ENCODE measurements at regions not wholly inside any gene's neighbourhood (a gene's known extent, or its start where the extent isn't known, plus 50 kb on each side); places are given as distances from the start of the nearest gene placed in this dataset.

DNA sequence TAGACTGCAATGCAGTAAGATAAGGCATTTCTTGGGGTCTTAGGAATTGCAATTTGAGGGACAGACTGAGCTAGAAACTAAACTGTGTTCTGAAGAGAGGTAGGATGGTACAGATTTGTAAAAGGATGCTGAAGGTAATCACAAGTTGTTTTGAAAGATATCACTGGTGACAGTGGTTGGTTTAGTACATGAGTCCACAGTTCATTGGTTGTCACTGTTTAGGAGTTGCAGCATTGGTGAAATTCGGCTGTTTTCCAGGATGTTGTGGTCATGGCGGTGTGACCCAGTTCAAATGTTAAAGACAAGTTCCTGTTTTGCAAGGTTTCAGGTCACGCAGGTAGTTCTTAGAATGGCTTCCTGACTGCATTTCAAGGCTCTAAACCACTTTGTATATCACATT lies 292.8 kb upstream of the B3GALT2 start:
- no peak for DNase-seq (ENCODE audit: low spot score)
- H3K9me3 ChIP-seq (ENCODE audit: low read depth), result no peaks in the 10 kb centered on the region

GRCh38 chr1:193476748-193477147 lies 290.3 kb upstream of the B3GALT2 start:
- Histone ChIP-seq H3K27me3 (no peaks in the 10 kb centered on the region), H3K4me1 (ENCODE audit: insufficient read depth) (no peaks in the 10 kb centered on the region), H3K4me2 (no peak overlapping the region), H3K36me3 (replicated peaks; ENCODE audit: insufficient read depth, low read depth) (no peaks in the 10 kb centered on the region), H3K9me2 (replicated peaks; ENCODE audit: insufficient read depth) (no peaks in the 10 kb centered on the region), H3K4me3 (no peak overlapping the region), H2AFZ (no peak overlapping the region), H4K20me1 (ENCODE audit: insufficient read depth, poor library complexity, severe bottlenecking) (no peaks in the 10 kb centered on the region), H3K9me3 (ENCODE audit: low read depth) (no peaks in the 10 kb centered on the region), H3K27ac (no peak overlapping the region), H3K79me2 (no peaks in the 10 kb centered on the region)
- DNase-seq (ENCODE audit: low spot score), result no peak
- WGBS (ENCODE audit: low lambda C conversion rate, missing lambda C conversion rate), result 93% methylated on average over 6 of the region's 6 CpGs
- TF ChIP-seq, protein P1, sequence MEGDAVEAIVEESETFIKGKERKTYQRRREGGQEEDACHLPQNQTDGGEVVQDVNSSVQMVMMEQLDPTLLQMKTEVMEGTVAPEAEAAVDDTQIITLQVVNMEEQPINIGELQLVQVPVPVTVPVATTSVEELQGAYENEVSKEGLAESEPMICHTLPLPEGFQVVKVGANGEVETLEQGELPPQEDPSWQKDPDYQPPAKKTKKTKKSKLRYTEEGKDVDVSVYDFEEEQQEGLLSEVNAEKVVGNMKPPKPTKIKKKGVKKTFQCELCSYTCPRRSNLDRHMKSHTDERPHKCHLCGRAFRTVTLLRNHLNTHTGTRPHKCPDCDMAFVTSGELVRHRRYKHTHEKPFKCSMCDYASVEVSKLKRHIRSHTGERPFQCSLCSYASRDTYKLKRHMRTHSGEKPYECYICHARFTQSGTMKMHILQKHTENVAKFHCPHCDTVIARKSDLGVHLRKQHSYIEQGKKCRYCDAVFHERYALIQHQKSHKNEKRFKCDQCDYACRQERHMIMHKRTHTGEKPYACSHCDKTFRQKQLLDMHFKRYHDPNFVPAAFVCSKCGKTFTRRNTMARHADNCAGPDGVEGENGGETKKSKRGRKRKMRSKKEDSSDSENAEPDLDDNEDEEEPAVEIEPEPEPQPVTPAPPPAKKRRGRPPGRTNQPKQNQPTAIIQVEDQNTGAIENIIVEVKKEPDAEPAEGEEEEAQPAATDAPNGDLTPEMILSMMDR (IDR thresholded peaks at IDR 0.05; ENCODE audit: poor library complexity), result no peak
- no peak for TF ChIP-seq EZH2phosphoT487 (IDR thresholded peaks at IDR 0.05; ENCODE audit: low read depth, severe bottlenecking, unreplicated experiment)
- TF ChIP-seq EZH2 (IDR thresholded peaks at IDR 0.05; ENCODE audit: borderline replicate concordance), result no peak

More for the DNA sequence above, 292.8 kb upstream of the B3GALT2 start:
- TF ChIP-seq EZH2 (IDR thresholded peaks at IDR 0.05; ENCODE audit: borderline replicate concordance) (no peak), EZH2phosphoT487 (IDR thresholded peaks at IDR 0.05; ENCODE audit: low read depth, severe bottlenecking, unreplicated experiment) (no peak)
- TF ChIP-seq, protein P1 (IDR thresholded peaks at IDR 0.05; ENCODE audit: poor library complexity), result no peak
- Histone ChIP-seq H4K20me1 (ENCODE audit: insufficient read depth, poor library complexity, severe bottlenecking) (no peaks in the 10 kb centered on the region), H3K27ac (no peak overlapping the region), H3K79me2 (no peaks in the 10 kb centered on the region), H2AFZ (no peak overlapping the region), H3K4me3 (no peak overlapping the region), H3K36me3 (replicated peaks; ENCODE audit: insufficient read depth, low read depth) (no peaks in the 10 kb centered on the region), H3K9me2 (replicated peaks; ENCODE audit: insufficient read depth) (no peaks in the 10 kb centered on the region), H3K4me1 (ENCODE audit: insufficient read depth) (no peaks in the 10 kb centered on the region), H3K27me3 (no peaks in the 10 kb centered on the region), H3K4me2 (no peak overlapping the region)
- WGBS (ENCODE audit: low lambda C conversion rate, missing lambda C conversion rate), result 91% methylated on average over 3 of the region's 3 CpGs

GRCh38 chr1:193473932-193474331 lies 287.5 kb upstream of the B3GALT2 start:
- no peaks in the 10 kb centered on the region for H3K79me2 ChIP-seq
- no peaks in the 10 kb centered on the region for H3K36me3 ChIP-seq (replicated peaks; ENCODE audit: insufficient read depth, low read depth)
- WGBS (ENCODE audit: low lambda C conversion rate, missing lambda C conversion rate), result 93% methylated on average over 4 of the region's 4 CpGs
- no peak for TF ChIP-seq EZH2 (IDR thresholded peaks at IDR 0.05; ENCODE audit: borderline replicate concordance)
- TF ChIP-seq, protein P1 (IDR thresholded peaks at IDR 0.05; ENCODE audit: poor library complexity), result no peak
- TF ChIP-seq EZH2phosphoT487 (IDR thresholded peaks at IDR 0.05; ENCODE audit: low read depth, severe bottlenecking, unreplicated experiment), result no peak
- no peaks in the 10 kb centered on the region for H3K4me1 ChIP-seq (ENCODE audit: insufficient read depth)
- no peaks in the 10 kb centered on the region for H3K9me2 ChIP-seq (replicated peaks; ENCODE audit: insufficient read depth)
- no peaks in the 10 kb centered on the region for H3K27me3 ChIP-seq
- no peak overlapping the region for H3K27ac ChIP-seq
- no peak overlapping the region for H3K4me2 ChIP-seq
- no peak overlapping the region for H2AFZ ChIP-seq
- no peak for DNase-seq (ENCODE audit: low spot score)
- H4K20me1 ChIP-seq (ENCODE audit: insufficient read depth, poor library complexity, severe bottlenecking), result no peaks in the 10 kb centered on the region
- no peak overlapping the region for H3K4me3 ChIP-seq
- H3K9me3 ChIP-seq (ENCODE audit: low read depth), result no peaks in the 10 kb centered on the region
